ENCODE measurements at regions not wholly inside any gene's neighbourhood (a gene's known extent, or its start where the extent isn't known, plus 50 kb on each side); places are given as distances from the start of the nearest gene placed in this dataset.
A peak's percentile ranks its signal among the peaks of the same experiment; 100 is the strongest.
"Not testable (repeated sequence)": the region's sequence is repeated elsewhere in the genome, so short reads cannot be mapped to it uniquely, and the experiment has no call there.

DNA sequence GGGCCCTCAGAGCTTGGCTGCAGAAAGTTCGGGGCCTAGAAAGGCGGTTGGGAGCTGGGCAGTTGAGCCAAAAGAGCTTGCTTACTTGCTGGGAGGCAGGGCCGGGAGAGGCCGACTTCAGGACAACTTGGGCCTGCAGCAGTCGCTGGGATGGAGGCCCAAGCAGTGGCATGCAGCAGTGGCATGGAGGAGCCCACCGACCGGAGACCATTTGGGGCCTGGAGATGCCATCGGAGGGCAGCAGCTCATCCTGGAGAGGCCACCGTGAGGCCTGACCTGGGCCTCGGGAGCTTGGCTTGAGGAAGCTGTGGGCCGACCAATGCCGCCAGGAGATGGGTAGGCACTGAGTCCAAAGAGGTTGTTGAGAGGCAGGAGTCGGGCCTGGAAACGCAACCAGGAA is 200.0 kb downstream of the CEP170 start:
- H3K4me2 ChIP-seq (replicated peaks; ENCODE audit: extremely low read depth, low read length, poor library complexity, severe bottlenecking); H3K4me1 ChIP-seq (ENCODE audit: control insufficient read depth in 1 of 2, insufficient read depth in 2 of 2, low read length in 2 of 2); DNase-seq; H2AFZ ChIP-seq (ENCODE audit: insufficient read depth, low read depth, low read length, poor library complexity, severe bottlenecking); H3K9ac ChIP-seq (ENCODE audit: insufficient read depth, low read length, poor library complexity, severe bottlenecking); H3K4me1 Mint-ChIP-seq; H3K27me3 Mint-ChIP-seq (ENCODE audit: low read depth in 3 of 3); H3K36me3 Mint-ChIP-seq; H3K4me3 ChIP-seq (replicated peaks in 1 of 3; ENCODE audit: low read depth in 2 of 3, low read length in 3 of 3); H3K36me3 ChIP-seq (replicated peaks in 1 of 2; ENCODE audit: control insufficient read depth in 1 of 2, insufficient read depth in 2 of 2, low read length in 2 of 2); H3K27ac ChIP-seq (ENCODE audit: low read depth in 1 of 2, low read length in 2 of 2); H3K27me3 ChIP-seq (ENCODE audit: control insufficient read depth in 2 of 2, insufficient read depth in 2 of 2, low read length in 2 of 2); H3K27ac Mint-ChIP-seq; H3K9me3 ChIP-seq (replicated peaks in 1 of 2; ENCODE audit: control insufficient read depth in 1 of 2, insufficient read depth in 1 of 2, low read length in 2 of 2); intact Hi-C loops (cut with micrococcal nuclease); H4K20me1 ChIP-seq (ENCODE audit: insufficient read depth, low read length); H3K4me3 Mint-ChIP-seq; H3K79me2 ChIP-seq (ENCODE audit: insufficient read depth, low read length): not testable (repeated sequence)
- H3K9me3 Mint-ChIP-seq: peaks cover 0 to 10% (median 6%) of the 10 kb centered on the region in 7 donors
- 95% methylated on average over 12 of the region's 14 CpGs for WGBS (ENCODE audit: insufficient coverage)

DNA sequence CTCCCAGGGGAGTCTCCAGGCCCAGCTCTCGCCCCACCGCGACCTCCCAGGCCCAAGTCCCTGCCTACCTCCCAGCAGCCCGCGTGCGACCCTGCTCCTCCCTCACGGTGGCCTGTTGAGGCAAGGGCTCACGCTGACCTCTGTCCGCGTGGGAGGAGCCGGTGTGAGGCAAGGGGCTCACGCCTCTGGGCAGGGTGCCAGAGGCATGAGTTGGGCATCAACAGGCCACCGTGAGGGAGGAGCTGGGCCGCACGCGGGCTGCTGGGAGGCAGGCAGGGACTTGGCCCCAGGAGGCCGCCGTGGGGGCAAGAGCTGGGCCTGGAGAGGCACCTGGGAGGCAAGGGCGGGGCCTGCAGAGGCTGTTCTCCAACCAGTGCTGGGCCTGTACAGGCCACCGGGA is 200.4 kb downstream of the CEP170 start:
- H3K79me2 ChIP-seq (ENCODE audit: insufficient read depth, low read length); H3K27ac ChIP-seq (ENCODE audit: low read depth in 1 of 2, low read length in 2 of 2); H3K4me1 Mint-ChIP-seq; H3K9ac ChIP-seq (ENCODE audit: insufficient read depth, low read length, poor library complexity, severe bottlenecking); H3K36me3 ChIP-seq (replicated peaks in 1 of 2; ENCODE audit: control insufficient read depth in 1 of 2, insufficient read depth in 2 of 2, low read length in 2 of 2); H2AFZ ChIP-seq (ENCODE audit: insufficient read depth, low read depth, low read length, poor library complexity, severe bottlenecking); H3K36me3 Mint-ChIP-seq; H3K4me2 ChIP-seq (replicated peaks; ENCODE audit: extremely low read depth, low read length, poor library complexity, severe bottlenecking); H4K20me1 ChIP-seq (ENCODE audit: insufficient read depth, low read length); H3K4me3 Mint-ChIP-seq; H3K9me3 ChIP-seq (replicated peaks in 1 of 2; ENCODE audit: control insufficient read depth in 1 of 2, insufficient read depth in 1 of 2, low read length in 2 of 2); H3K27me3 ChIP-seq (ENCODE audit: control insufficient read depth in 2 of 2, insufficient read depth in 2 of 2, low read length in 2 of 2); H3K4me1 ChIP-seq (ENCODE audit: control insufficient read depth in 1 of 2, insufficient read depth in 2 of 2, low read length in 2 of 2); DNase-seq; intact Hi-C loops (cut with micrococcal nuclease); H3K27me3 Mint-ChIP-seq (ENCODE audit: low read depth in 3 of 3); H3K4me3 ChIP-seq (replicated peaks in 1 of 3; ENCODE audit: low read depth in 2 of 3, low read length in 3 of 3): not testable (repeated sequence)
- WGBS (ENCODE audit: insufficient coverage): 95% methylated on average over 18 of the region's 20 CpGs
- H3K9me3 Mint-ChIP-seq: peaks cover 1 to 10% (median 7%) of the 10 kb centered on the region in 7 donors
- peak overlapping the region in 1 of 7 donors; percentile 12 for H3K27ac Mint-ChIP-seq

- intact Hi-C loops (cut with micrococcal nuclease); H3K27ac Mint-ChIP-seq; H3K27me3 Mint-ChIP-seq (ENCODE audit: low read depth in 3 of 3): not testable (repeated sequence)
Observed at GRCh38 chr1:243053048-243053447, 202.0 kb downstream of the CEP170 start.

DNA sequence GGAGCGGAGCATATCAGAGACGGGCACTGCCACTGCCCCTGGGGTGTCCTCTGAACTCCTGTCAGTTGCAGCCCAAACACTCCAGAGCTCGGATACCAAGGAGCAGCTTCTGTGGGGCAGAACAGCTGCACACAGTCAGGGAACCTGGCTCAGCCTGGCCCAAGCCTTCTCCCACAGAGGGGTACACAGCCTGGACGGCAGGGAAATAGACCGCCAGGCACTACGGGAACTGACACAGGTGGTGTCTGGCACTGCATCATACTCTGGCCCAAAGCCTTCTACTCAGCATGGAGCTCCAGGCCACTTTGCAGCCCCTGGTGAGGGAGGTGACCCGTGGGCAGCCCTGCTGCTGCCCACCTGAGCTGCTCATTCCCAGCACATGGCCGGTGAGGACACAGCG is 204.5 kb downstream of the CEP170 start:
- H3K27ac ChIP-seq (ENCODE audit: low read depth in 1 of 2, low read length in 2 of 2); H3K79me2 ChIP-seq (ENCODE audit: insufficient read depth, low read length); H3K27ac Mint-ChIP-seq; DNase-seq; H3K4me3 ChIP-seq (replicated peaks in 1 of 3; ENCODE audit: low read depth in 2 of 3, low read length in 3 of 3); H3K9ac ChIP-seq (ENCODE audit: insufficient read depth, low read length, poor library complexity, severe bottlenecking); H3K4me2 ChIP-seq (replicated peaks; ENCODE audit: extremely low read depth, low read length, poor library complexity, severe bottlenecking); intact Hi-C loops (cut with micrococcal nuclease); H3K4me3 Mint-ChIP-seq; H3K36me3 Mint-ChIP-seq; H4K20me1 ChIP-seq (ENCODE audit: insufficient read depth, low read length); H3K9me3 ChIP-seq (replicated peaks in 1 of 2; ENCODE audit: control insufficient read depth in 1 of 2, insufficient read depth in 1 of 2, low read length in 2 of 2); H3K4me1 Mint-ChIP-seq; H3K4me1 ChIP-seq (ENCODE audit: control insufficient read depth in 1 of 2, insufficient read depth in 2 of 2, low read length in 2 of 2); H3K36me3 ChIP-seq (replicated peaks in 1 of 2; ENCODE audit: control insufficient read depth in 1 of 2, insufficient read depth in 2 of 2, low read length in 2 of 2); H3K27me3 ChIP-seq (ENCODE audit: control insufficient read depth in 2 of 2, insufficient read depth in 2 of 2, low read length in 2 of 2); H3K27me3 Mint-ChIP-seq (ENCODE audit: low read depth in 3 of 3); H2AFZ ChIP-seq (ENCODE audit: insufficient read depth, low read depth, low read length, poor library complexity, severe bottlenecking): not testable (repeated sequence)
- H3K9me3 Mint-ChIP-seq: peaks cover 3 to 11% (median 10%) of the 10 kb centered on the region in 7 donors
- WGBS (ENCODE audit: insufficient coverage): 100% methylated on average over 1 of the region's 9 CpGs

More at GRCh38 chr1:243053048-243053447, 202.0 kb downstream of the CEP170 start:
- H3K9me3 ChIP-seq (replicated peaks in 1 of 2; ENCODE audit: control insufficient read depth in 1 of 2, insufficient read depth in 1 of 2, low read length in 2 of 2); H3K4me3 Mint-ChIP-seq; H3K4me3 ChIP-seq (replicated peaks in 1 of 3; ENCODE audit: low read depth in 2 of 3, low read length in 3 of 3); H3K4me2 ChIP-seq (replicated peaks; ENCODE audit: extremely low read depth, low read length, poor library complexity, severe bottlenecking); H3K36me3 Mint-ChIP-seq; H3K4me1 ChIP-seq (ENCODE audit: control insufficient read depth in 1 of 2, insufficient read depth in 2 of 2, low read length in 2 of 2); H2AFZ ChIP-seq (ENCODE audit: insufficient read depth, low read depth, low read length, poor library complexity, severe bottlenecking); H3K79me2 ChIP-seq (ENCODE audit: insufficient read depth, low read length); H3K4me1 Mint-ChIP-seq; H3K9ac ChIP-seq (ENCODE audit: insufficient read depth, low read length, poor library complexity, severe bottlenecking); H3K27ac ChIP-seq (ENCODE audit: low read depth in 1 of 2, low read length in 2 of 2); H4K20me1 ChIP-seq (ENCODE audit: insufficient read depth, low read length); DNase-seq; H3K27me3 ChIP-seq (ENCODE audit: control insufficient read depth in 2 of 2, insufficient read depth in 2 of 2, low read length in 2 of 2); H3K36me3 ChIP-seq (replicated peaks in 1 of 2; ENCODE audit: control insufficient read depth in 1 of 2, insufficient read depth in 2 of 2, low read length in 2 of 2): not testable (repeated sequence)
- peaks cover 3 to 11% (median 10%) of the 10 kb centered on the region in 7 donors for H3K9me3 Mint-ChIP-seq
- no CpG with 5 or more reads among the region's 7 CpGs for WGBS (ENCODE audit: insufficient coverage)

Data from CD14-positive monocyte (primary cell).